NT2/D1 (cell line): ENCODE measurements at regions not wholly inside any gene's neighbourhood (a gene's known extent, or its start where the extent isn't known, plus 50 kb on each side); places are given as distances from the start of the nearest gene placed in this dataset.

Source experiments
- DNase-seq: peaks from one replicate; pipeline ENCODE4 v3.0.0-alpha.2; 2011; ENCODE audit warnings: low read depth, low spot score
- H3K27me3 ChIP-seq: 2 replicates; pipeline ENCODE4 v1.6.0; 2011; ENCODE audit warnings: mild to moderate bottlenecking; ENCODE audit not compliant: insufficient read length, insufficient read depth
- H3K36me3 ChIP-seq: 2 replicates; pipeline ENCODE4 v1.6.1; 2011; ENCODE audit warnings: mild to moderate bottlenecking, low read length, mixed read lengths; ENCODE audit not compliant: insufficient read depth, insufficient read length
- H3K4me1 ChIP-seq: 2 replicates; pipeline ENCODE4 v1.5.1; 2011; ENCODE audit not compliant: insufficient read depth, insufficient read length
- H3K4me3 ChIP-seq: 2 replicates; pipeline ENCODE4 v1.5.1; 2011; ENCODE audit warnings: low read depth; ENCODE audit not compliant: insufficient read length
- H3K9ac ChIP-seq: 2 replicates; pipeline ENCODE4 v1.6.0; 2011; ENCODE audit warnings: low read depth; ENCODE audit not compliant: insufficient read length
- H3K9me3 ChIP-seq: 2 replicates; pipeline ENCODE4 v1.5.1; 2011; ENCODE audit warnings: mild to moderate bottlenecking, low read length; ENCODE audit not compliant: insufficient read depth
- SUZ12 ChIP-seq: IDR thresholded peaks from 2 replicates; pipeline ENCODE4 v1.6.1; 2011; ENCODE audit not compliant: insufficient read length, insufficient read depth; ENCODE audit errors: extremely low read depth
- YY1 ChIP-seq: IDR thresholded peaks from 2 replicates; pipeline ENCODE4 v1.6.1; 2011; ENCODE audit not compliant: insufficient read length, insufficient read depth
- ZNF274 ChIP-seq: IDR thresholded peaks from 2 replicates; pipeline ENCODE4 v1.6.1; 2011; ENCODE audit warnings: mild to moderate bottlenecking, low read depth, low read length

- Histone ChIP-seq H3K9ac (no peak overlapping the region), H3K9me3 (no peaks in the 10 kb centered on the region; the same call in 1 of the 2 replicates), H3K4me3 (no peak overlapping the region), H3K36me3 (no peaks in the 10 kb centered on the region), H3K4me1 (no peaks in the 10 kb centered on the region), H3K27me3 (no peaks in the 10 kb centered on the region)
- no peak for TF ChIP-seq SUZ12
- no peak for TF ChIP-seq ZNF274
- no peak for TF ChIP-seq YY1
- DNase-seq, result no peak
Observed at GRCh38 chr5:135162661-135163265, 128.7 kb upstream of the PITX1 start.

GRCh38 chr5:135161221-135161620, 127.2 kb upstream of the PITX1 start:
- Histone ChIP-seq H3K4me1 (no peaks in the 10 kb centered on the region), H3K27me3 (no peaks in the 10 kb centered on the region), H3K36me3 (no peaks in the 10 kb centered on the region), H3K4me3 (no peak overlapping the region), H3K9ac (no peak overlapping the region), H3K9me3 (no peaks in the 10 kb centered on the region; the same call in 1 of the 2 replicates)
- DNase-seq, result no peak
- no peak for TF ChIP-seq SUZ12
- TF ChIP-seq ZNF274, result no peak
- no peak for TF ChIP-seq YY1

- H3K36me3 ChIP-seq, result no peaks in the 10 kb centered on the region
- no peak overlapping the region for H3K9ac ChIP-seq
- no peak for DNase-seq
- TF ChIP-seq ZNF274 (no peak), SUZ12 (no peak), YY1 (no peak)
- H3K4me1 ChIP-seq, result no peaks in the 10 kb centered on the region
- H3K4me3 ChIP-seq, result no peak overlapping the region
- H3K27me3 ChIP-seq, result no peaks in the 10 kb centered on the region
- no peaks in the 10 kb centered on the region; the same call in 1 of the 2 replicates for H3K9me3 ChIP-seq
Observed at GRCh38 chr5:135160036-135160675, 126.1 kb upstream of the PITX1 start.

- no peak for DNase-seq
- H3K9me3 ChIP-seq, result no peaks in the 10 kb centered on the region; the same call in 1 of the 2 replicates
- H3K4me3 ChIP-seq, result no peak overlapping the region
- H3K27me3 ChIP-seq, result no peaks in the 10 kb centered on the region
- no peaks in the 10 kb centered on the region for H3K4me1 ChIP-seq
- no peak overlapping the region for H3K9ac ChIP-seq
- TF ChIP-seq ZNF274 (no peak), YY1 (no peak), SUZ12 (no peak)
- H3K36me3 ChIP-seq, result no peaks in the 10 kb centered on the region
Observed at GRCh38 chr5:135159626-135160025, 125.6 kb upstream of the PITX1 start.

DNA sequence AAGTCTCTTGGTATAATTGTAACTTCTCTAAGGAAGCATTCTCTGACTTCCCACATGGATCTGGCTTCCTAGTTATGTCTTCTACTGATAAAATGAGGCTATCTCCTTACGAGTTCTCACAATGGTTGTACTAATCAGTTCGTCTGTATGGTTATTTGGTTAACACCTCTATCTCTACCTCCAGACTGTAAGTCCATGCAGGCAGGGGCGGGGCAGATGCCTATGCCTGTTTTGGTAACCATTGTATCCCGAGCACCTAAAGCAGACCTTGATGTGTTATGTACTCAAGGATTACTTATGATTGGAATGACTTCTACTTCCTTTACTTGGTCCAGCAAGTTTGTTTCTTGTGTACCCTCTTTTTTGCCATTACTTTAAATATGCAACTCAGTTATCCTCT, 125.0 kb upstream of the PITX1 start:
- Histone ChIP-seq H3K36me3 (no peaks in the 10 kb centered on the region), H3K27me3 (no peaks in the 10 kb centered on the region), H3K4me1 (no peaks in the 10 kb centered on the region), H3K9ac (no peak overlapping the region), H3K9me3 (no peaks in the 10 kb centered on the region; the same call in 1 of the 2 replicates), H3K4me3 (no peak overlapping the region)
- no peak for DNase-seq
- TF ChIP-seq YY1, result no peak
- TF ChIP-seq SUZ12, result no peak
- TF ChIP-seq ZNF274, result no peak

DNA sequence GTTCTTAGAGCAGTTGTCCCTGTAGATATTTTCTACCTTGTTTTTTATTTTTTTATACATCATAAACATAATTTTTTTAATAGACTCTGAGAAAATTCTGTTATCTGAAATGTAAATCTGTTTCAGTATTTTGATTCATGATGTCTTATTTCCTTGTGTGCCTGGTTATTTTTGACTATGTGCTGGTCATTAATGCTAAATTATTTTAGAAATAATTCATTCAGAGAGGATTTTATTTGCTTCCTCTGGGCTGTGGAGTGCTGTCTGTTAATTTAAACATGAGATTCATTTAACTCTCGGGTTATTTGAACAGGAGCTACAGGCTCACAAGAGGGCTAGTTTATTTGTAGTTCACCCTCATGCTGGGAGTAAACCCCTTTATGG, 124.3 kb upstream of the PITX1 start:
- TF ChIP-seq ZNF274, result no peak
- no peak for TF ChIP-seq SUZ12
- TF ChIP-seq YY1, result no peak
- no peaks in the 10 kb centered on the region for H3K36me3 ChIP-seq
- no peak overlapping the region for H3K9ac ChIP-seq
- H3K4me3 ChIP-seq, result no peak overlapping the region
- H3K4me1 ChIP-seq, result no peaks in the 10 kb centered on the region
- no peak for DNase-seq
- H3K27me3 ChIP-seq, result no peaks in the 10 kb centered on the region
- no peaks in the 10 kb centered on the region; the same call in 1 of the 2 replicates for H3K9me3 ChIP-seq
